IPS-15b (cell line): ENCODE measurements at regions not wholly inside any gene's neighbourhood (a gene's known extent, or its start where the extent isn't known, plus 50 kb on each side); places are given as distances from the start of the nearest gene placed in this dataset.

Source experiments
- H3K27me3 ChIP-seq: one replicate; pipeline ENCODE4 v1.6.1; 2013; ENCODE audit warnings: low read length; ENCODE audit not compliant: control insufficient read depth, insufficient read depth
- H3K36me3 ChIP-seq: one replicate; pipeline ENCODE4 v1.6.1; 2013; ENCODE audit warnings: low read length; ENCODE audit not compliant: control insufficient read depth, insufficient read depth
- H3K4me1 ChIP-seq: one replicate; pipeline ENCODE4 v1.6.1; 2013; ENCODE audit warnings: mild to moderate bottlenecking, low read length; ENCODE audit not compliant: control insufficient read depth, insufficient read depth
- H3K4me3 ChIP-seq: one replicate; pipeline ENCODE4 v1.5.1; 2013; ENCODE audit warnings: low read depth, low read length
- H3K9ac ChIP-seq: one replicate; pipeline ENCODE4 v1.6.1; 2013; ENCODE audit warnings: low read depth, mild to moderate bottlenecking, low read length
- H3K9me3 ChIP-seq: one replicate; pipeline ENCODE4 v1.6.1; 2013; ENCODE audit warnings: mild to moderate bottlenecking, low read length; ENCODE audit not compliant: control insufficient read depth, insufficient read depth

DNA sequence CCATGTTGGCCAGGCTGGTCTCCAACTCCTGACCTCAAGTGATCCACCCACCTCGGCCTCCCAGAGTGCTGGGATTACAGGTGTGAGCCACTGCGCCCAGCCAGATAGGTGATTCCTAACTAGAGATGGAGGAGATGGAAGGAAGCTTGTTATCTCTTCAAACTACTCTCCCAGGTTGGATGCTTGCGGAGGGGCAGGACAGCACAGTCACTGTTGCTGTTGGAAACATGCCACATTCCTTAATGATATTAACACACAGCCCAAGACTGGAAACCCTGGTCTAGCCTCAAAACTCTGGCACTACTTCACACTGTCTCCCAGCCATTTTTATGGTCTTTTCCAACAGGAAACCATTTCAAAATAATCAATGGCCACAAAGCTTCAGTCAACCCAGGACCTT is 468.8 kb upstream of the NRP1 start:
- peaks cover 5% of the 10 kb centered on the region for H3K4me1 ChIP-seq

DNA sequence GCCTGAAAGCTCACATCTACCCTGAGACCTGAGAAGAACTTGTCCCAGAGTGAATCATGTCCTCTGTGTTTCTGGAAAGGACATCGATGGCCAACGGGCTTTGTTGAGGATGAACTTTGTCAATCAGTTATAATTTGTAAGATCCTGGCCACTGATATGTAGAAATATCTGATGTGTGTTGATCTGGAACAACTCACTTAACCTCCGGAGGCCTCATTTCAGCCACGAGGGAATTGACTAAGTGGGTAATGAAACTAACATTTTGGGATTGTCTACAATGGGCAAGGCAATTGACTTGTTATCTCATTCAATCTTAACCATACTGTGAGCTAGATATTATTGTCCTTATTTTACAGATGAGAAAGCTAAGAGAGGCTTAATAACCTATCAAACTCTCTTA is 468.1 kb upstream of the NRP1 start:
- H3K27me3 ChIP-seq = no peaks in the 10 kb centered on the region
- H3K4me1 ChIP-seq = peaks cover 5% of the 10 kb centered on the region
- no peaks in the 10 kb centered on the region for H3K36me3 ChIP-seq

More for the DNA sequence above, 468.8 kb upstream of the NRP1 start:
- H3K4me3 ChIP-seq = no peak overlapping the region
- no peaks in the 10 kb centered on the region for H3K9me3 ChIP-seq
- no peaks in the 10 kb centered on the region for H3K36me3 ChIP-seq
- H3K9ac ChIP-seq = no peak overlapping the region
- H3K27me3 ChIP-seq = no peaks in the 10 kb centered on the region

DNA sequence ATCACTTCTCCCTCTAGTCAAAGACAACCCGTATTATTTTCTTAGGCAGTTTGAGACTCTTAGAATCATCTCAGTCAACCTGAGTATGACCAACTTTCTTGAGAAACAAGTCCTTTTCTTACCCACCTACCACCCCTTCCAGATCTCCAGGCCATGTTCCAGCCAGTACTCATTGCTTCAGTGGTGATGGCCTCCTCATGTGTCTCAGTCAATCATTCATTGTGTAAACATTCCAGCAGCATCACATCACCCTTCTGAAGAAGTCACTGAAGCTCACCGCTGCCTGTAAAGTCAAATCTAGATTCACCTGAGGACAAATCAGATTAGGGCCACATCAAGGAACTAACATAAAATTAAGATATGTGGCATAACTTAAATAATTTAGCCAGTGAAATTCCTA is 467.2 kb upstream of the NRP1 start:
- H3K9me3 ChIP-seq = no peaks in the 10 kb centered on the region
- peaks cover 5% of the 10 kb centered on the region for H3K4me1 ChIP-seq
- H3K4me3 ChIP-seq = no peak overlapping the region
- no peaks in the 10 kb centered on the region for H3K27me3 ChIP-seq
- H3K9ac ChIP-seq = no peak overlapping the region
- no peaks in the 10 kb centered on the region for H3K36me3 ChIP-seq

More for the DNA sequence above, 468.1 kb upstream of the NRP1 start:
- Histone ChIP-seq H3K9ac (no peak overlapping the region), H3K4me3 (no peak overlapping the region), H3K9me3 (no peaks in the 10 kb centered on the region)

DNA sequence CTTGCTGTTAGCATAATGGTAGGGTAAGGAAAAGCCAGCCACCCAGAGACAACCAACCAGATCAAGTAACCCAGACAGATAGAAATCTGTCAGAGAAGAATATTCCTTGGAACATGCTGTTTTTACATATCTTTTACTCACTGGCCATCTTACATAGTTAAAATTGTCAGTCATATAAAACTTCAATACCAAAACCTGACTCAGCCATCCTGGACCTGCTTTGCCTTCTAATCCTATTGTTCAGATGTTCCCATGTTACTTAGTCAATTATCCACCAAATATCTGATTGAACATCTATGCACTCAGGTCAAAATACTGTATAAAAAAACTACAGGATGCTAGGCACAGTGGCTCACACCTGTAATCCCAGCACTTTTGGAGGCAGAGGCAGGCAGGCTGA is 466.5 kb upstream of the NRP1 start:
- no peak overlapping the region for H3K9ac ChIP-seq
- H3K36me3 ChIP-seq = no peaks in the 10 kb centered on the region
- H3K4me1 ChIP-seq = peaks cover 5% of the 10 kb centered on the region
- H3K4me3 ChIP-seq = no peak overlapping the region
- H3K27me3 ChIP-seq = no peaks in the 10 kb centered on the region
- H3K9me3 ChIP-seq = no peaks in the 10 kb centered on the region

DNA sequence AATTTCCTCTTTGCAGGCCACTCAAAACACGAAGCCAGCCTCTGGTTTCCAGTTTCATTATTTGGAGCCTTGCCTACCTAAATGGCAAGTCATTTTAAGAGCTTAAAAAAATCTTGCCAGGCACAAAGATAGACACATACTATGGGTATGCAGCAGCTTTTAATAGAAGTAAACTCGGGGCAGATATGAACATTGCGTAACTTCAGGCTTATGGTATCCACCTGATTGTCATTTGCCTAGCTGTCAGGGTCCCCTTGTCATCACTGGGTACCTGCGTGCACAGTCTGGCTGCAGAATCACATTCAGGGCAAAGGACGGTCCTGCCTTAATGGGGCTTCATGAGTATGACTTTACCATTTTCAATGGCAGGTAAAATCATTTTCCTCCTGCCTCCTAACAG is 466.1 kb upstream of the NRP1 start:
- Histone ChIP-seq H3K27me3 (no peaks in the 10 kb centered on the region), H3K4me3 (no peak overlapping the region), H3K9me3 (no peaks in the 10 kb centered on the region), H3K4me1 (peaks cover 5% of the 10 kb centered on the region), H3K9ac (no peak overlapping the region), H3K36me3 (no peaks in the 10 kb centered on the region)

DNA sequence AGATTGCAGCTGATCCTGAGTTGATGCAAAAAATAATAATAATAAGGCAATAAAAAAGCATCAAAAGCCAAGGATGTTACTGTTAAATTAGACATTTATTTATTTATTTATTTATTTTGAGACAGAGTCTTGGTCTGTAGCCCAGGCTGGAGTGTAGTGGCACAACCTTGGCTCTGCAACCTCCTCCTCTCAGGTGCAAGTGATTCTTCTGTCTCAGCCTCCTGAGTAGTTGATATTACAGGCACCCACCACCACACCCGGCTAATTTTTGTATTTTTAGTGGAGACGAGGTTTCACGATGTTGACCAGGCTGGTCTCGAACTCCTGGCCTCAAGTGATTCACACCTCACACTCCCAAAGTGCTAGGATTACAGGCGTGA is 465.5 kb upstream of the NRP1 start:
- Histone ChIP-seq H3K9me3 (no peaks in the 10 kb centered on the region), H3K4me3 (no peak overlapping the region), H3K4me1 (peaks cover 5% of the 10 kb centered on the region), H3K27me3 (no peaks in the 10 kb centered on the region), H3K9ac (no peak overlapping the region), H3K36me3 (no peaks in the 10 kb centered on the region)

DNA sequence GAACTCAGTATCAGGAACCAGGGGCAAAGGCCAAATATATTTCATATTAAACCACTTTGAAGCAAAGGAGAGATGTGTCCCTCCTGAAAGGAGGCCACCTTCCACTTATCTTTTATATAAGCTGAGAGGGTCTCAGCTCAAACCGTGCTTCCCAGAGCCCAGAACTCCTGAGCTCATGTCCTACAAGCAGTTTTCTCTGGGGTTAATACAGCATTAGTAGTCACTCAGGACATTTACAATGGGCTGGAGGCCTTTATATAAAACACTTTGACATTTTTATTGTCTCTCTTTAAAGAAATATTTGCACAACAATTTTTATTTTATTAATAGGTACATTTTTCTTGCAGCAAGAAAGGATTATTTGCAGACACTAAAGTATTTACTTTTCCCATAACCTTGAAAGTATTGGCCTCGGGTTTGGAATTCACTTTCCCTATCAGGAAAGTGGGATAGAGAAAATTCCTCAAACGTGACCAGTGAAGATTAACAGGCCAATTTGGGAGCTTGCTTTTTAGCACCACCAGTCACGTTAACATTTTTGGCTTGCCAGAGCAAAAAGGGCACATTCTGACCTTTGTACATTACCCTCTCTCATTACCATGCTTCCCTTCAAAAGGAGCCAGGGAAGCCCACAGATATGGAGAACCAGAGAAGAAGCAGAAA is 464.9 kb upstream of the NRP1 start:
- Histone ChIP-seq H3K9ac (no peak overlapping the region), H3K4me1 (peaks cover 5% of the 10 kb centered on the region), H3K9me3 (no peaks in the 10 kb centered on the region), H3K27me3 (no peaks in the 10 kb centered on the region), H3K4me3 (no peak overlapping the region), H3K36me3 (no peaks in the 10 kb centered on the region)

DNA sequence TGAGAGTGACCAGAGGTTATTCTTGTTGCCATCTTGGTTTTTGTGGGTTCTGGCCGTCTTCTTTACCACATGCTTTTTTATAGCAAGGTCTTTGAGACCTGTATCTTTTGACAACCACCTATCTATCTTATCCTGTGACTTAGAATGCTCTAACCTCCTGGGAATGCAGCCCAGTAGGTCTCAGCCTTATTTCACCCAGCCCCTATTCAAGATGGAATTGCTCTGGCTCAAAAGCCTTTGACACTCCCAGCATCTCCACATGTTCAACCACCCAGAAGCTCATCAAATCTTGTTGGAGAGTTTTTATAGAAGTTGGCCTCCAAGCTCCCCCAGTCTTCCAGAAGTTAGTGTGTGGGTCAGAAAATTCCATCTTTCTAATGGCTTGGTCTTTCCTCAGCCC is 464.3 kb upstream of the NRP1 start:
- Histone ChIP-seq H3K4me3 (no peak overlapping the region), H3K27me3 (no peaks in the 10 kb centered on the region), H3K9ac (no peak overlapping the region), H3K9me3 (no peaks in the 10 kb centered on the region), H3K4me1 (peaks cover 5% of the 10 kb centered on the region), H3K36me3 (no peaks in the 10 kb centered on the region)

DNA sequence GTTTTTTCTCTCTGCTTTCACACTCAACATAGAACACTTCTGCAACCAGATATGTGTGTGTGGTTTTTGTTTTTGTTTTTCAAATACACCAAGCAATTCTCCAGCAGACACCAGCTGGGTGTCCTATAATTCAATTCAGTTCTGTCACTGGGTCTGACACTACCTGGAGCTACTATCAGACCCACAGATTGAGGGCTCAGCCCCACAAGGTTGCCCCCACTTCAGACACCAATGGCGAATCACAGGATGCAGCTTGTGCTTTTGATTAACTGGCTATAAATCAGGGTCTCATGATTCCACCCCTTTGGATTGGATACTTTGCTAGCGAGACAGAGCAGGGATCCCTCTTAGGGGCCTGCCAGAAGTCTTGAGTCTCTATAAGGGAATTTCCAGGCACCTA is 462.2 kb upstream of the NRP1 start:
- no peaks in the 10 kb centered on the region for H3K9me3 ChIP-seq
- H3K27me3 ChIP-seq = no peaks in the 10 kb centered on the region
- no peak overlapping the region for H3K9ac ChIP-seq
- peaks cover 5% of the 10 kb centered on the region for H3K4me1 ChIP-seq
- H3K4me3 ChIP-seq = no peak overlapping the region
- H3K36me3 ChIP-seq = no peaks in the 10 kb centered on the region

DNA sequence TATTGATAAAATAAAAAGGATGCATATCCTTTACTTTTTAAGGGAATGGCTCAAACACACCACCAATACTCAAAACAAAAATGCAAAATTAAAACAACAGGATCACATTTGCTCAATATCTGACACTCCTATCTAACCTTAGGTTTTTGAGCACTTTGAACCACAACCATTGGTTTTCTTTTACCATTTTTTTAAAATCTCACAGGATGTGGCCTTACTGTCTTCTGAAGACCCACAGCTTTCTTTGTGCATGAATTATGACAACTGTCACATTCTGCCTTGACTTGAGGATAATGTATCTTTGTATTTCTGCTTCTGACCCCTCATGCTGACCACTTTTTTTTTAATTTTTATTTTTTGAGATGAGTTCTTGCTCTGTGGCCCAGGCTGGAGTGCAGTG is 461.1 kb upstream of the NRP1 start:
- Histone ChIP-seq H3K4me3 (no peak overlapping the region), H3K27me3 (no peaks in the 10 kb centered on the region), H3K36me3 (no peaks in the 10 kb centered on the region), H3K4me1 (peaks cover 8% of the 10 kb centered on the region), H3K9me3 (no peaks in the 10 kb centered on the region), H3K9ac (no peak overlapping the region)

DNA sequence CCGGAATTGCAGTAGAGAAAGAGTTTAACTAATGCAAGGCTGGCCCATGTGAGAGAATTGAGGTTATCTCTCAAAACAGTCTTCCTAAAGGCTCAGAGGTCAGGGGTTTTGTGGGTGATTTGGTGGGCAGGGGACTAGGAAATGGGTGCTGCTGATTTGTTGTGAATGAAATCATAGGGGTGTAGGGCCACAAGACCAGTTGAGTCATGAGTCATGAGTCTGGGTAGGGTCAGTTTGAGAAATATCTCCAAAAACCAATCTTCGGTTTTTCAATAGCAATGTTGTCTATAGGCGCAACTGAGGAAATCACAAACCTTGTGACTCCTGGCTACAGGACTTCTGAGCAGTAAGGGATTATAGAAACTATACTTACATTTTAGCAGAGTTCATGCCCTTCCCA is 460.0 kb upstream of the NRP1 start:
- Histone ChIP-seq H3K9me3 (no peaks in the 10 kb centered on the region), H3K9ac (no peak overlapping the region), H3K4me3 (no peak overlapping the region), H3K36me3 (no peaks in the 10 kb centered on the region), H3K27me3 (no peaks in the 10 kb centered on the region), H3K4me1 (peaks cover 8% of the 10 kb centered on the region)

DNA sequence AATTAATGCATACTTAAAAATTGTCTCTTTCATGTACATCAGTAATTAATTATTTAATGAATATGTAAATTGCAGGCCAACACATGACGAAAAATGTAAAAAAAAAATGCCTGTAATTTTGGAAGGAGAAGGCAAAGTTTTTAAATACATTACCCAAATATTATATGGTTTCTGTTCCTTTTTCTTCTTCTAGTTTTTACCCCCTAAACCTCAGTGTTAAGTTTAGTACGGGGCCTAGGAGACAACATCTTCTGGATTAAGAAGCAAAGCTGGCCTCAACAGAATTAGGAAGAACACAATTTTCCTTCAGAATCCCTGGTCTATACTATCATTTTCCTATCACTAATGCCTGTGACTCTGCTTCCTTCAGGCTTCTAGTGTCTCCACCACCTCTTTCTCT is 459.3 kb upstream of the NRP1 start:
- no peaks in the 10 kb centered on the region for H3K36me3 ChIP-seq
- no peaks in the 10 kb centered on the region for H3K27me3 ChIP-seq
- no peak overlapping the region for H3K9ac ChIP-seq
- no peaks in the 10 kb centered on the region for H3K9me3 ChIP-seq
- H3K4me1 ChIP-seq = peaks cover 4% of the 10 kb centered on the region
- no peak overlapping the region for H3K4me3 ChIP-seq
